Cardiac muscle cell (in vitro differentiated cells and primary cell): ENCODE measurements at regions not wholly inside any gene's neighbourhood (a gene's known extent, or its start where the extent isn't known, plus 50 kb on each side); places are given as distances from the start of the nearest gene placed in this dataset.

ENCODE experiments used
- DNase-seq, 2 donors: peaks; one replicate each; pipeline versions ENCODE4 v3.0.0 to v3.0.0-alpha.2; 2010 to 2017; ENCODE audit warnings: low read depth in 1 of 2, low spot score in 1 of 2
- H3K27ac ChIP-seq: fragments of 200-600 bp; sonication (generic); 2 replicates; pipeline ENCODE4 v1.5.1; 2016
- H3K27me3 ChIP-seq: fragments of 200-600 bp; sonication (generic); 2 replicates; pipeline ENCODE4 v1.6.0; 2016; ENCODE audit warnings: control low read depth
- H3K36me3 ChIP-seq: fragments of 200-600 bp; sonication (generic); 2 replicates; pipeline ENCODE4 v1.5.1; 2016; ENCODE audit warnings: control low read depth
- H3K4me1 ChIP-seq: fragments of 200-600 bp; sonication (generic); 2 replicates; pipeline ENCODE4 v1.8.1; 2017; ENCODE audit warnings: low read depth, mild to moderate bottlenecking, mixed run types
- H3K4me3 ChIP-seq: fragments of 200-600 bp; sonication (generic); 2 replicates; pipeline ENCODE4 v1.5.1; 2016; ENCODE audit warnings: mild to moderate bottlenecking
- H3K9me3 ChIP-seq: fragments of 200-600 bp; sonication (generic); 2 replicates; pipeline ENCODE4 v1.5.1; 2017; ENCODE audit warnings: low read depth, mild to moderate bottlenecking, control low read depth
- CTCF ChIP-seq: IDR thresholded peaks from 2 replicates; pipeline ENCODE4 v1.5.1; 2012; ENCODE audit warnings: low read depth, mild to moderate bottlenecking, low read length

- H3K9me3 ChIP-seq, result no peaks in the 10 kb centered on the region
Observed at GRCh38 chr2:129369437-129369836, 610.0 kb upstream of the RAB6C start.

GRCh38 chr2:129374452-129374851, 605.0 kb upstream of the RAB6C start:
- no peak for TF ChIP-seq CTCF
- no peak for DNase-seq
- H3K27me3 ChIP-seq, result no peaks in the 10 kb centered on the region
- no peaks in the 10 kb centered on the region for H3K9me3 ChIP-seq
- H3K4me3 ChIP-seq, result no peak overlapping the region
- H3K4me1 ChIP-seq, result no peaks in the 10 kb centered on the region
- no peaks in the 10 kb centered on the region for H3K36me3 ChIP-seq
- no peak overlapping the region for H3K27ac ChIP-seq

More at GRCh38 chr2:129369437-129369836, 610.0 kb upstream of the RAB6C start:
- Histone ChIP-seq H3K27ac (no peak overlapping the region), H3K4me1 (no peaks in the 10 kb centered on the region), H3K36me3 (no peaks in the 10 kb centered on the region), H3K4me3 (no peak overlapping the region), H3K27me3 (no peaks in the 10 kb centered on the region)
- no peak for TF ChIP-seq CTCF
- DNase-seq, result no peak

GRCh38 chr2:129375632-129376425, 603.6 kb upstream of the RAB6C start:
- no peak for DNase-seq
- Histone ChIP-seq H3K4me3 (no peak overlapping the region), H3K27ac (no peak overlapping the region), H3K4me1 (no peaks in the 10 kb centered on the region), H3K36me3 (no peaks in the 10 kb centered on the region), H3K9me3 (no peaks in the 10 kb centered on the region), H3K27me3 (no peaks in the 10 kb centered on the region)
- no peak for TF ChIP-seq CTCF

- DNase-seq, result no peak
Observed at GRCh38 chr2:129376426-129377077, 602.9 kb upstream of the RAB6C start.

GRCh38 chr2:129377078-129377469, 602.4 kb upstream of the RAB6C start:
- Histone ChIP-seq H3K4me1 (no peaks in the 10 kb centered on the region), H3K27me3 (no peaks in the 10 kb centered on the region), H3K9me3 (no peaks in the 10 kb centered on the region), H3K4me3 (no peak overlapping the region), H3K36me3 (no peaks in the 10 kb centered on the region), H3K27ac (no peak overlapping the region)
- no peak for TF ChIP-seq CTCF
- no peak for DNase-seq

More at GRCh38 chr2:129376426-129377077, 602.9 kb upstream of the RAB6C start:
- Histone ChIP-seq H3K4me3 (no peak overlapping the region), H3K9me3 (no peaks in the 10 kb centered on the region), H3K27me3 (no peaks in the 10 kb centered on the region), H3K27ac (no peak overlapping the region), H3K36me3 (no peaks in the 10 kb centered on the region), H3K4me1 (no peaks in the 10 kb centered on the region)
- TF ChIP-seq CTCF, result no peak
